ENCODE measurements at regions not wholly inside any gene's neighbourhood (a gene's known extent, or its start where the extent isn't known, plus 50 kb on each side); places are given as distances from the start of the nearest gene placed in this dataset.

DNA sequence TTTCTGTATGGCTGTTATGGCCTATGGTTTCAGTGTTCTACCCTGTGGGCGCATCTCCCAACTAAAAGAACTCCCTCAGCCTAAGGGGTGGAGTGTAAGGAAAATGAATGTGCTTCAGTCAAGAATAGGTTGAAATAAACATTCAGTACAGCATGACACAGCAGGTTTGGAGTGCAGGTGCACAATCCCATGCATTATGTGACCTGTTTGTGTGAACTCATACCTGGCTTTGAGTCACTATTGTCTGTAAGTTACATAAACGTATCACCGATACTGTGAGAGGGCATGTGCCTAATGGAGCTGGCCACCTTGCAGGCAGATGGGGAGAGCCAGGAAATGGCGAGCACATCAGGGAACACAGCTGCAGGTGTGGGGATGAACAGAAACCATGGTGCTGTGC, 216.0 kb downstream of the DSEL start:
- Histone ChIP-seq H2BK20ac (ENCODE audit: low read depth, low read length, poor library complexity, severe bottlenecking) (no peak overlapping the region), H3K4me1 (ENCODE audit: insufficient read depth, low read length) (no peaks in the 10 kb centered on the region), H3K27ac (ENCODE audit: insufficient read length, low read depth, low read length) (no peak overlapping the region), H3K4me2 (ENCODE audit: insufficient read depth, insufficient read length, low read length) (no peak overlapping the region), H3K9me3 (ENCODE audit: control insufficient read depth, low read depth, low read length) (peaks cover 9% of the 10 kb centered on the region), H3K14ac (ENCODE audit: insufficient read depth, low read length) (no peak overlapping the region), H3K4ac (ENCODE audit: low read depth, low read length) (no peak overlapping the region), H2AK5ac (ENCODE audit: insufficient read length, low read length) (no peak overlapping the region), H3K79me2 (ENCODE audit: insufficient read depth, low read length) (no peaks in the 10 kb centered on the region), H2BK15ac (ENCODE audit: low read depth, low read length) (no peak overlapping the region), H3K79me1 (ENCODE audit: insufficient read depth, low read depth, low read length, poor library complexity, severe bottlenecking) (no peaks in the 10 kb centered on the region), H3T11ph (ENCODE audit: low read length) (no peak overlapping the region), H3K27me3 (ENCODE audit: insufficient read depth, low read length) (no peaks in the 10 kb centered on the region), H4K20me1 (ENCODE audit: control insufficient read depth, insufficient read depth, insufficient read length) (no peaks in the 10 kb centered on the region), H3K23ac (ENCODE audit: insufficient read length, low read depth, low read length) (no peak overlapping the region), H3K9ac (ENCODE audit: extremely low read depth, insufficient read length, low read length) (no peak overlapping the region), H2BK12ac (ENCODE audit: insufficient read length, low read depth, low read length) (no peak overlapping the region), H2BK120ac (ENCODE audit: low read depth, low read length, poor library complexity, severe bottlenecking) (no peak overlapping the region), H3K56ac (ENCODE audit: insufficient read length, low read depth, low read length) (no peak overlapping the region), H3K23me2 (ENCODE audit: insufficient read length, low read depth, low read length, poor library complexity, severe bottlenecking) (no peaks in the 10 kb centered on the region), H4K91ac (ENCODE audit: insufficient read length, low read depth, low read length) (no peak overlapping the region), H2AFZ (ENCODE audit: low read length) (no peak overlapping the region), H3K18ac (ENCODE audit: insufficient read length, low read depth, low read length) (no peak overlapping the region), H4K5ac (ENCODE audit: insufficient read length, low read depth, low read length) (no peak overlapping the region), H2BK5ac (ENCODE audit: insufficient read length, low read length) (no peak overlapping the region), H4K8ac (replicated peaks; ENCODE audit: insufficient read length, low read depth, low read length) (no peak overlapping the region)
- WGBS (ENCODE audit: extremely low coverage, insufficient read length, low lambda C conversion rate) = no CpG with 5 or more reads among the region's 4 CpGs
- TF ChIP-seq, protein P1, sequence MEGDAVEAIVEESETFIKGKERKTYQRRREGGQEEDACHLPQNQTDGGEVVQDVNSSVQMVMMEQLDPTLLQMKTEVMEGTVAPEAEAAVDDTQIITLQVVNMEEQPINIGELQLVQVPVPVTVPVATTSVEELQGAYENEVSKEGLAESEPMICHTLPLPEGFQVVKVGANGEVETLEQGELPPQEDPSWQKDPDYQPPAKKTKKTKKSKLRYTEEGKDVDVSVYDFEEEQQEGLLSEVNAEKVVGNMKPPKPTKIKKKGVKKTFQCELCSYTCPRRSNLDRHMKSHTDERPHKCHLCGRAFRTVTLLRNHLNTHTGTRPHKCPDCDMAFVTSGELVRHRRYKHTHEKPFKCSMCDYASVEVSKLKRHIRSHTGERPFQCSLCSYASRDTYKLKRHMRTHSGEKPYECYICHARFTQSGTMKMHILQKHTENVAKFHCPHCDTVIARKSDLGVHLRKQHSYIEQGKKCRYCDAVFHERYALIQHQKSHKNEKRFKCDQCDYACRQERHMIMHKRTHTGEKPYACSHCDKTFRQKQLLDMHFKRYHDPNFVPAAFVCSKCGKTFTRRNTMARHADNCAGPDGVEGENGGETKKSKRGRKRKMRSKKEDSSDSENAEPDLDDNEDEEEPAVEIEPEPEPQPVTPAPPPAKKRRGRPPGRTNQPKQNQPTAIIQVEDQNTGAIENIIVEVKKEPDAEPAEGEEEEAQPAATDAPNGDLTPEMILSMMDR (conservative IDR thresholded peaks at IDR 0.05) = no peak
- Mint-ChIP-seq H3K36me3 (ENCODE audit: insufficient read depth in 1 of 3, low read depth in 3 of 3) (peaks cover 9 to 17% (median 12%) of the 10 kb centered on the region in 3 experiments), H3K9me3 (peaks cover 20 to 22% of the 10 kb centered on the region in 2 experiments), H3K4me3 (no peak overlapping the region), H3K27me3 (ENCODE audit: low read depth) (no peaks in the 10 kb centered on the region), H3K4me1 (no peaks in the 10 kb centered on the region), H3K27ac (no peak overlapping the region)
- no peak for DNase-seq
